OCI-LY7 (cell line): ENCODE measurements at regions not wholly inside any gene's neighbourhood (a gene's known extent, or its start where the extent isn't known, plus 50 kb on each side); places are given as distances from the start of the nearest gene placed in this dataset.

Experiments
- BruUV-seq: library from RNA; stranded (reverse); fragments of 400-500 nt; replicated peaks from 2 replicates; lab custom pipeline; 2021; lab: Mats Ljungman, UMichigan
- CTCF ChIA-PET: fragments of 300-600 bp; sonication (Branson Sonifier 250); formaldehyde crosslinking; loops from one replicate; lab custom pipeline; 2022; ENCODE audit warnings: antibody characterized with exemption; ENCODE audit not compliant: unreplicated experiment; lab: Charles Lee
- POLR2A ChIA-PET: fragments of 300-600 bp; sonication (Branson Sonifier 250); formaldehyde crosslinking; loops from one replicate; lab custom pipeline; 2022; ENCODE audit warnings: antibody characterized with exemption; lab: Charles Lee
- DNase-seq: peaks from one replicate; pipeline ENCODE4 v3.0.0-alpha.2; 2015; ENCODE audit warnings: low spot score
- H2AFZ ChIP-seq: fragments of 200-600 bp; sonication (generic), shearing (Covaris generic); 2 replicates; pipeline ENCODE4 v1.6.1; 2014; ENCODE audit warnings: mild to moderate bottlenecking, antibody characterized with exemption, low read length, moderate library complexity
- H3K27ac ChIP-seq: fragments of 200-600 bp; sonication (generic); 2 replicates; pipeline ENCODE4 v1.5.1; 2014; ENCODE audit warnings: mixed run types, low read depth, mild to moderate bottlenecking, moderate library complexity, low read length, inconsistent platforms; ENCODE audit not compliant: poor library complexity, severe bottlenecking
- H3K36me3 ChIP-seq: fragments of 200-600 bp; sonication (generic); 2 replicates; pipeline ENCODE4 v1.6.1; 2014; ENCODE audit warnings: mild to moderate bottlenecking, antibody characterized with exemption, low read length, moderate library complexity, mixed read lengths; ENCODE audit not compliant: insufficient read depth
- H3K4me1 ChIP-seq: fragments of 200-600 bp; sonication (generic); 2 replicates; pipeline ENCODE4 v1.5.1; 2014; ENCODE audit warnings: mild to moderate bottlenecking, low read length; ENCODE audit not compliant: insufficient read depth, poor library complexity, severe bottlenecking
- H3K4me2 ChIP-seq: fragments of 200-600 bp; sonication (generic); 2 replicates; pipeline ENCODE4 v1.6.1; 2014; ENCODE audit warnings: mild to moderate bottlenecking, low read length
- H3K4me3 ChIP-seq: fragments of 200-600 bp; sonication (generic); 2 replicates; pipeline ENCODE4 v1.5.1; 2014; ENCODE audit warnings: mild to moderate bottlenecking, low read depth, low read length; ENCODE audit not compliant: poor library complexity, severe bottlenecking
- H3K79me2 ChIP-seq: fragments of 200-600 bp; sonication (generic); 2 replicates; pipeline ENCODE4 v1.6.1; 2016; ENCODE audit warnings: low read depth, mild to moderate bottlenecking, low read length, moderate library complexity, mixed read lengths; ENCODE audit not compliant: insufficient read depth
- H3K9me2 ChIP-seq: fragments of 200-600 bp; sonication (generic); 2 replicates; pipeline ENCODE4 v1.6.1; 2016; ENCODE audit warnings: mild to moderate bottlenecking, low read length, mixed read lengths; ENCODE audit not compliant: insufficient read depth
- H3K9me3 ChIP-seq: fragments of 200-600 bp; sonication (generic); 2 replicates; pipeline ENCODE4 v1.6.1; 2014; ENCODE audit warnings: mild to moderate bottlenecking, mixed run types, low read length, mixed read lengths
- H4K20me1 ChIP-seq: fragments of 200-600 bp; sonication (generic); 2 replicates; pipeline ENCODE4 v1.6.1; 2014; ENCODE audit warnings: mild to moderate bottlenecking, antibody characterized with exemption, low read length, moderate library complexity, mixed read lengths; ENCODE audit not compliant: insufficient read depth
- CTCF ChIP-seq: fragments of 200-600 bp; sonication (generic); conservative IDR thresholded peaks from 2 replicates; pipeline ENCODE4 v1.5.1; 2014; ENCODE audit warnings: mild to moderate bottlenecking, antibody characterized with exemption, low read length, moderate library complexity, mixed read lengths
- EZH2phosphoT487 ChIP-seq: fragments of 200-600 bp; sonication (generic); IDR thresholded peaks from 2 replicates; pipeline ENCODE4 v1.6.1; 2018; ENCODE audit warnings: low read depth, borderline replicate concordance, mild to moderate bottlenecking, mixed run types, antibody characterized with exemption, low read length, moderate library complexity, mixed read lengths
- intact Hi-C: fragments of 100-400 bp; cut with micrococcal nuclease; formaldehyde crosslinking; loops from one replicate; pipeline ENCODE4 v1.10.0; 2022; ENCODE audit not compliant: unreplicated experiment

GRCh38 chr6:51019806-51020205, 201.1 kb downstream of the TFAP2B start:
- H3K4me1 ChIP-seq, result no peaks in the 10 kb centered on the region
- no peaks in the 10 kb centered on the region for H3K9me3 ChIP-seq
- BruUV-seq, result no TSS peak
- intact Hi-C loops, result no loop called here
- no peaks in the 10 kb centered on the region for H4K20me1 ChIP-seq
- ChIA-PET POLR2A (no interaction called here), CTCF (no interaction called here)
- H3K27ac ChIP-seq, result no peak overlapping the region
- DNase-seq, result no peak
- H2AFZ ChIP-seq, result no peak overlapping the region
- H3K9me2 ChIP-seq, result no peaks in the 10 kb centered on the region
- H3K4me3 ChIP-seq, result no peak overlapping the region
- H3K79me2 ChIP-seq, result no peaks in the 10 kb centered on the region
- H3K36me3 ChIP-seq, result no peaks in the 10 kb centered on the region
- TF ChIP-seq EZH2phosphoT487 (no peak), CTCF (no peak)
- H3K4me2 ChIP-seq, result no peak overlapping the region

- H3K79me2 ChIP-seq, result no peaks in the 10 kb centered on the region
- ChIA-PET CTCF (no interaction called here), POLR2A (interaction anchor here (1.3 kb wide), 1 partner anchor 15 kb away, joined by 3 read pairs; no protein-coding TSS in a partner anchor)
- DNase-seq, result no peak
- no peaks in the 10 kb centered on the region for H4K20me1 ChIP-seq
- intact Hi-C loops, result no loop called here
- no peaks in the 10 kb centered on the region for H3K9me2 ChIP-seq
- no peak overlapping the region for H3K27ac ChIP-seq
- no peak overlapping the region for H3K4me3 ChIP-seq
- H2AFZ ChIP-seq, result no peak overlapping the region
- no peaks in the 10 kb centered on the region for H3K4me1 ChIP-seq
- no peaks in the 10 kb centered on the region for H3K36me3 ChIP-seq
- H3K9me3 ChIP-seq, result no peaks in the 10 kb centered on the region
- TF ChIP-seq EZH2phosphoT487 (no peak), CTCF (no peak)
- no peak overlapping the region for H3K4me2 ChIP-seq
- no TSS peak for BruUV-seq
Observed at GRCh38 chr6:51021171-51021570, 202.5 kb downstream of the TFAP2B start.

- Histone ChIP-seq H3K4me2 (no peak overlapping the region), H3K4me1 (no peaks in the 10 kb centered on the region), H3K9me2 (no peaks in the 10 kb centered on the region), H3K79me2 (no peaks in the 10 kb centered on the region), H4K20me1 (no peaks in the 10 kb centered on the region), H2AFZ (no peak overlapping the region), H3K36me3 (no peaks in the 10 kb centered on the region), H3K27ac (no peak overlapping the region), H3K4me3 (no peak overlapping the region), H3K9me3 (no peaks in the 10 kb centered on the region)
- no peak for DNase-seq
- BruUV-seq, result no TSS peak
- CTCF ChIA-PET, result no interaction called here
- TF ChIP-seq CTCF (no peak), EZH2phosphoT487 (no peak)
- POLR2A ChIA-PET, result interaction anchor here (0.7 kb wide), 1 partner anchor 88 kb away, joined by 3 read pairs; no protein-coding TSS in a partner anchor
- intact Hi-C loops, result no loop called here
Observed at GRCh38 chr6:51024126-51024525, 205.5 kb downstream of the TFAP2B start.
